GM12878 (cell line): ENCODE measurements at regions not wholly inside any gene's neighbourhood (a gene's known extent, or its start where the extent isn't known, plus 50 kb on each side); places are given as distances from the start of the nearest gene placed in this dataset.

Experiments
- ATAC-seq: fragments of 200-7000 bp; cut with Tn5 transposase; 3 replicates; pipeline ENCODE4 v1.9.1; 2020; ENCODE audit warnings: mild to moderate bottlenecking, moderate library complexity
- BruUV-seq: library from RNA; stranded (reverse); fragments of 400-500 nt; replicated peaks from 2 replicates; lab custom pipeline; 2021; lab: Mats Ljungman, UMichigan
- CTCF ChIA-PET: fragments of 300-600 bp; sonication (Branson Sonifier 250); formaldehyde crosslinking; extraction: SDS; loops from one replicate; lab custom pipeline; 2021; ENCODE audit warnings: inconsistent platforms; lab: Yijun Ruan, JAX
- POLR2A ChIA-PET: fragments of 350-600 bp; formaldehyde crosslinking; extraction: SDS; loops from one replicate; lab custom pipeline; 2021; ENCODE audit warnings: inconsistent platforms; lab: Charles Lee
- RAD21 ChIA-PET: fragments of 300-600 bp; sonication (Branson Sonifier 250); formaldehyde crosslinking; loops from one replicate; lab custom pipeline; 2023; ENCODE audit warnings: antibody characterized with exemption; ENCODE audit not compliant: unreplicated experiment; lab: Charles Lee
- SMC1A ChIA-PET: fragments of 300-600 bp; sonication (Branson Sonifier 250); formaldehyde crosslinking; loops from one replicate; lab custom pipeline; 2023; ENCODE audit not compliant: unreplicated experiment, uncharacterized antibody; lab: Charles Lee
- DNase-seq: peaks from one replicate; pipeline ENCODE4 v3.0.0-alpha.2; 2011; ENCODE audit warnings: low read depth, low spot score
- FAIRE-seq: peaks from 3 replicates; lab custom pipeline; 2011; peaks lifted over from hg19 to GRCh38; lab: Jason Lieb, UNC
- H2AFZ ChIP-seq: 2 replicates; pipeline ENCODE4 v1.6.0; 2011; ENCODE audit warnings: low read depth, low read length, control low read depth; ENCODE audit not compliant: control insufficient read depth
- H3K27ac ChIP-seq: 2 replicates; pipeline ENCODE4 v1.5.1; 2011; ENCODE audit warnings: control low read depth; ENCODE audit not compliant: control insufficient read depth, insufficient read depth
- H3K27me3 ChIP-seq, 2 experiments: replicated peaks in 1 of 2; 2 replicates each; pipeline versions ENCODE4 v1.6.0 to v1.6.1; 2011; ENCODE audit warnings: low read length in 1 of 2; ENCODE audit not compliant: control insufficient read depth in 2 of 2, insufficient read depth in 2 of 2
- H3K36me3 ChIP-seq, 2 experiments: 2 replicates each; pipeline ENCODE4 v1.5.1; 2011; ENCODE audit warnings: low read length in 1 of 2; ENCODE audit not compliant: control insufficient read depth in 2 of 2, insufficient read depth in 2 of 2
- H3K4me1 ChIP-seq: 2 replicates; pipeline ENCODE4 v1.6.1; 2011; ENCODE audit warnings: mild to moderate bottlenecking, low read length, moderate library complexity, mixed read lengths; ENCODE audit not compliant: control insufficient read depth, insufficient read depth
- H3K4me2 ChIP-seq: 2 replicates; pipeline ENCODE4 v1.6.0; 2011; ENCODE audit warnings: control low read depth; ENCODE audit not compliant: control insufficient read depth, insufficient read depth
- H3K4me3 ChIP-seq: fragments of 200-600 bp; sonication (generic); 2 replicates; pipeline ENCODE4 v1.5.1; 2016
- H3K79me2 ChIP-seq: 2 replicates; pipeline ENCODE4 v1.6.0; 2011; ENCODE audit warnings: low read length; ENCODE audit not compliant: control insufficient read depth, insufficient read depth
- H3K9ac ChIP-seq: 2 replicates; pipeline ENCODE4 v1.8.0; 2011; ENCODE audit warnings: low read length, control low read depth, mixed read lengths; ENCODE audit not compliant: control insufficient read depth, insufficient read depth
- H3K9me3 ChIP-seq: replicated peaks from 3 replicates; pipeline ENCODE4 v1.5.1; 2011; ENCODE audit warnings: mild to moderate bottlenecking, low read length; ENCODE audit not compliant: control insufficient read depth, insufficient read depth
- H4K20me1 ChIP-seq: 2 replicates; pipeline ENCODE4 v1.6.0; 2011; ENCODE audit not compliant: control insufficient read depth, insufficient read depth
- CBFB ChIP-seq: IDR thresholded peaks from 2 replicates; pipeline ENCODE4 v1.6.1; 2016; ENCODE audit warnings: antibody characterized with exemption, low read depth
- CEBPB ChIP-seq, 2 experiments: fragments of 150-350 bp in 1 of 2; IDR thresholded peaks; 2 replicates each; pipeline ENCODE4 v1.6.1; 2012 to 2014; ENCODE audit warnings: low read depth in 2 of 2, low read length in 2 of 2, borderline replicate concordance in 1 of 2, inconsistent platforms in 1 of 2
- CHD2 ChIP-seq: IDR thresholded peaks from 2 replicates; pipeline ENCODE4 v1.6.1; 2011; ENCODE audit warnings: low read depth, low read length, improper control_type of control experiment, borderline replicate concordance
- CHD4 ChIP-seq: fragments of 200-600 bp; sonication (generic); IDR thresholded peaks from 2 replicates; pipeline ENCODE4 v1.6.1; 2016; ENCODE audit warnings: mild to moderate bottlenecking
- CREM ChIP-seq: IDR thresholded peaks from 2 replicates; pipeline ENCODE4 v1.6.1; 2014; ENCODE audit warnings: antibody characterized with exemption, low read depth
- HCFC1 ChIP-seq: fragments of 150-350 bp; IDR thresholded peaks from 2 replicates; pipeline ENCODE4 v1.6.1; 2014; ENCODE audit warnings: low read length
- HDGF ChIP-seq: fragments of 450-650 bp; IDR thresholded peaks from 2 replicates; pipeline ENCODE4 v1.6.1; 2016; ENCODE audit warnings: antibody characterized with exemption
- IRF4 ChIP-seq: IDR thresholded peaks from 2 replicates; pipeline ENCODE4 v1.6.1; 2011; ENCODE audit warnings: low read depth, low read length
- POLR2A ChIP-seq: IDR thresholded peaks from 2 replicates; pipeline ENCODE4 v1.6.1; 2011; ENCODE audit warnings: low read depth, mild to moderate bottlenecking, low read length
- RELA ChIP-seq: fragments of 450-650 bp; IDR thresholded peaks from 2 replicates; pipeline ENCODE4 v1.8.0; 2014; ENCODE audit warnings: borderline replicate concordance; ENCODE audit not compliant: partially characterized antibody
- SMAD5 ChIP-seq: IDR thresholded peaks from 2 replicates; pipeline ENCODE4 v1.6.1; 2016; ENCODE audit warnings: antibody characterized with exemption, low read depth
- SRF ChIP-seq, 2 experiments: IDR thresholded peaks; 2 replicates each; pipeline ENCODE4 v1.6.1; 2011; ENCODE audit warnings: low read depth in 2 of 2, low read length in 2 of 2, mild to moderate bottlenecking in 1 of 2, moderate library complexity in 1 of 2
- WRNIP1 ChIP-seq: IDR thresholded peaks from 2 replicates; pipeline ENCODE4 v1.6.1; 2011; ENCODE audit warnings: low read depth, low read length, improper control_type of control experiment, borderline replicate concordance
- WGBS: methylation state at CpG from one replicate; pipeline ENCODE4 v1.1.6; 2016; ENCODE audit warnings: low lambda C conversion rate; ENCODE audit not compliant: insufficient replicate concordance, insufficient coverage; ENCODE audit errors: missing lambda C conversion rate; 5-methylcytosine and 5-hydroxymethylcytosine counted together
- in situ Hi-C: fragments of 300-500 bp; cut with MboI; formaldehyde crosslinking; loops from 9 replicates; pipeline ENCODE4 v1.14.3; 2018; ENCODE audit warnings: mixed read lengths
- intact Hi-C: fragments of 100-400 bp; cut with micrococcal nuclease; formaldehyde crosslinking; loops from one replicate; pipeline ENCODE4 v1.14.2; 2022; ENCODE audit not compliant: unreplicated experiment
- TF ChIP-seq, protein P1 (sequence below): fragments of 450-650 bp; IDR thresholded peaks from 2 replicates; pipeline ENCODE4 v1.6.1; 2017; ENCODE audit warnings: mild to moderate bottlenecking, moderate library complexity
- TF ChIP-seq, protein P2 (sequence below): fragments of 450-650 bp; IDR thresholded peaks from 2 replicates; pipeline ENCODE4 v1.6.1; 2017; ENCODE audit warnings: low read depth, mild to moderate bottlenecking, moderate library complexity

DNA sequence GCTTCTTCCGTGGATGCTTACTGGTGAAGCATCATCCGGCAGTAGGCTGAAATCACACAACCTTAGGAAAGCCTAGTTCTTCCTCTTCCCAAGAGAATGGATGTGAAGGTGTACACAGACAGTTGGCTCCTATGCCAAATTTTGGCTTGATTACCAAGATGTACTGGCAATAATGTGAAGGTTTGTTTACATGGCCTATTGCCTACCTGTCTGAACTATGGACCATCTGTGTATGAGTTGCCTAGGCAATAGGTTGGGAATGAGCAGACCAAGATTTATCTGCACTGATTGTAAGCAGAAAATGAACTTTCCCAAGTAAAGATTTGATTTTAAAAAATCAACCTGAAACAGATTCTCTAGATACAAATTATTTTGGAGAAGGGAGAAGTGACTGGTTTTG lies 325.9 kb upstream of the SORCS1 start (continued):
- TF ChIP-seq WRNIP1, result no peak
- TF ChIP-seq CREM, result no peak
- no peak for TF ChIP-seq SRF (IDR thresholded peaks at IDR 0.05; ENCODE audit: low read depth in 2 of 2, low read length in 2 of 2)
- no peak for TF ChIP-seq POLR2A
- no peak for TF ChIP-seq CHD4

DNA sequence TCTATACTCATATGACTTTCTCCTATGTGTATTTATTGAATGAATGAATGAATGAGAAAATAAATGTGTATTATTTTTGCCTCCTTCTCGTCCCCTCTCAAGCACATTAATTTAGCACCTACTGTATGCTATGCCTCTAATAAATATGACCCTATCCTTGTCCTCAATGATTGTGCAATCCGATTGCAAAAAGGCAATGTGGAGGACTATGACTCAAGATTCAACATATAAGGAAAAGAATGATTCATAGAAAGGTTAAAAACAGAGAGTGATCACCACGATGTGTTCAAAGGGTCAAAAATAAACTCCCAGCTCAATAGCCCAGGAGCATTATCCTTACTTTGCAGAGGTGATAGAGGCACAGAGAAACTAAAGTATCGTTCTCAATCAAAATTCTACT lies 322.8 kb upstream of the SORCS1 start:
- ChIA-PET SMC1A (no interaction called here), RAD21 (no interaction called here), POLR2A (no interaction called here), CTCF (no interaction called here)
- intact Hi-C loops (no loop called here), in situ Hi-C loops (no loop called here)
- Histone ChIP-seq H3K36me3 (no peaks in the 10 kb centered on the region), H3K9ac (no peak overlapping the region), H3K27ac (no peak overlapping the region), H2AFZ (no peak overlapping the region), H3K27me3 (no peaks in the 10 kb centered on the region), H4K20me1 (no peaks in the 10 kb centered on the region), H3K4me1 (no peaks in the 10 kb centered on the region), H3K79me2 (no peaks in the 10 kb centered on the region), H3K4me2 (no peak overlapping the region), H3K9me3 (no peaks in the 10 kb centered on the region; the same call in 2 of the 3 replicates), H3K4me3 (no peak overlapping the region)
- TF ChIP-seq CEBPB (IDR thresholded peaks at IDR 0.05; ENCODE audit: borderline replicate concordance in 1 of 2, low read depth in 2 of 2, low read length in 2 of 2) (no peak), HCFC1 (no peak), RELA (no peak), IRF4 (no peak), HDGF (no peak), SMAD5 (no peak), CHD2 (no peak), CBFB (no peak)
- TF ChIP-seq, protein P1, sequence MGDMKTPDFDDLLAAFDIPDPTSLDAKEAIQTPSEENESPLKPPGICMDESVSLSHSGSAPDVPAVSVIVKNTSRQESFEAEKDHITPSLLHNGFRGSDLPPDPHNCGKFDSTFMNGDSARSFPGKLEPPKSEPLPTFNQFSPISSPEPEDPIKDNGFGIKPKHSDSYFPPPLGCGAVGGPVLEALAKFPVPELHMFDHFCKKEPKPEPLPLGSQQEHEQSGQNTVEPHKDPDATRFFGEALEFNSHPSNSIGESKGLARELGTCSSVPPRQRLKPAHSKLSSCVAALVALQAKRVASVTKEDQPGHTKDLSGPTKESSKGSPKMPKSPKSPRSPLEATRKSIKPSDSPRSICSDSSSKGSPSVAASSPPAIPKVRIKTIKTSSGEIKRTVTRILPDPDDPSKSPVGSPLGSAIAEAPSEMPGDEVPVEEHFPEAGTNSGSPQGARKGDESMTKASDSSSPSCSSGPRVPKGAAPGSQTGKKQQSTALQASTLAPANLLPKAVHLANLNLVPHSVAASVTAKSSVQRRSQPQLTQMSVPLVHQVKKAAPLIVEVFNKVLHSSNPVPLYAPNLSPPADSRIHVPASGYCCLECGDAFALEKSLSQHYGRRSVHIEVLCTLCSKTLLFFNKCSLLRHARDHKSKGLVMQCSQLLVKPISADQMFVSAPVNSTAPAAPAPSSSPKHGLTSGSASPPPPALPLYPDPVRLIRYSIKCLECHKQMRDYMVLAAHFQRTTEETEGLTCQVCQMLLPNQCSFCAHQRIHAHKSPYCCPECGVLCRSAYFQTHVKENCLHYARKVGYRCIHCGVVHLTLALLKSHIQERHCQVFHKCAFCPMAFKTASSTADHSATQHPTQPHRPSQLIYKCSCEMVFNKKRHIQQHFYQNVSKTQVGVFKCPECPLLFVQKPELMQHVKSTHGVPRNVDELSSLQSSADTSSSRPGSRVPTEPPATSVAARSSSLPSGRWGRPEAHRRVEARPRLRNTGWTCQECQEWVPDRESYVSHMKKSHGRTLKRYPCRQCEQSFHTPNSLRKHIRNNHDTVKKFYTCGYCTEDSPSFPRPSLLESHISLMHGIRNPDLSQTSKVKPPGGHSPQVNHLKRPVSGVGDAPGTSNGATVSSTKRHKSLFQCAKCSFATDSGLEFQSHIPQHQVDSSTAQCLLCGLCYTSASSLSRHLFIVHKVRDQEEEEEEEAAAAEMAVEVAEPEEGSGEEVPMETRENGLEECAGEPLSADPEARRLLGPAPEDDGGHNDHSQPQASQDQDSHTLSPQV, result no peak
- TF ChIP-seq, protein P2, sequence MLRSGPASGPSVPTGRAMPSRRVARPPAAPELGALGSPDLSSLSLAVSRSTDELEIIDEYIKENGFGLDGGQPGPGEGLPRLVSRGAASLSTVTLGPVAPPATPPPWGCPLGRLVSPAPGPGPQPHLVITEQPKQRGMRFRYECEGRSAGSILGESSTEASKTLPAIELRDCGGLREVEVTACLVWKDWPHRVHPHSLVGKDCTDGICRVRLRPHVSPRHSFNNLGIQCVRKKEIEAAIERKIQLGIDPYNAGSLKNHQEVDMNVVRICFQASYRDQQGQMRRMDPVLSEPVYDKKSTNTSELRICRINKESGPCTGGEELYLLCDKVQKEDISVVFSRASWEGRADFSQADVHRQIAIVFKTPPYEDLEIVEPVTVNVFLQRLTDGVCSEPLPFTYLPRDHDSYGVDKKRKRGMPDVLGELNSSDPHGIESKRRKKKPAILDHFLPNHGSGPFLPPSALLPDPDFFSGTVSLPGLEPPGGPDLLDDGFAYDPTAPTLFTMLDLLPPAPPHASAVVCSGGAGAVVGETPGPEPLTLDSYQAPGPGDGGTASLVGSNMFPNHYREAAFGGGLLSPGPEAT, result no peak
- WGBS, result 44% methylated on average over 4 of the region's 4 CpGs
- no TSS peak for BruUV-seq
- FAIRE-seq, result no peak
- DNase-seq, result no peak
- no peak for ATAC-seq
